Lower lobe of right lung (tissue), 2 donors: ENCODE measurements at regions not wholly inside any gene's neighbourhood (a gene's known extent, or its start where the extent isn't known, plus 50 kb on each side); places are given as distances from the start of the nearest gene placed in this dataset.

Source experiments
- ATAC-seq, 2 donors: fragments of 200-7000 bp; cut with Tn5 transposase; one replicate each; pipeline ENCODE4 v1.9.1; 2020 to 2022; ENCODE audit warnings: mild to moderate bottlenecking in 2 of 2, moderate library complexity in 2 of 2
- DNase-seq: peaks from one replicate; pipeline ENCODE4 v3.0.0-alpha.2; 2020
- H3K27ac ChIP-seq: fragments of 200-600 bp; one replicate; pipeline ENCODE4 v1.8.0; 2022
- H3K27me3 ChIP-seq: fragments of 200-600 bp; one replicate; pipeline ENCODE4 v1.8.0; 2022; ENCODE audit warnings: low read depth
- H3K36me3 ChIP-seq: fragments of 200-600 bp; one replicate; pipeline ENCODE4 v1.8.0; 2022; ENCODE audit warnings: mild to moderate bottlenecking
- H3K4me1 ChIP-seq: fragments of 200-600 bp; one replicate; pipeline ENCODE4 v1.8.0; 2022
- H3K4me3 ChIP-seq: fragments of 200-600 bp; one replicate; pipeline ENCODE4 v1.8.0; 2022; ENCODE audit warnings: mild to moderate bottlenecking
- H3K9me3 ChIP-seq: fragments of 200-600 bp; one replicate; pipeline ENCODE4 v1.8.0; 2022
- intact Hi-C: fragments of 100-400 bp; cut with DNase I; formaldehyde crosslinking; loops from one replicate; pipeline ENCODE4 v1.11.0; 2022
- TF ChIP-seq, protein P1 (sequence below): fragments of 200-600 bp; IDR thresholded peaks from one replicate; pipeline ENCODE4 v1.8.0; 2022; ENCODE audit warnings: antibody characterized with exemption, mild to moderate bottlenecking
- donor health status: DM: no; HTN: yes; CAD: no; lungs with severe emphysema.

DNA sequence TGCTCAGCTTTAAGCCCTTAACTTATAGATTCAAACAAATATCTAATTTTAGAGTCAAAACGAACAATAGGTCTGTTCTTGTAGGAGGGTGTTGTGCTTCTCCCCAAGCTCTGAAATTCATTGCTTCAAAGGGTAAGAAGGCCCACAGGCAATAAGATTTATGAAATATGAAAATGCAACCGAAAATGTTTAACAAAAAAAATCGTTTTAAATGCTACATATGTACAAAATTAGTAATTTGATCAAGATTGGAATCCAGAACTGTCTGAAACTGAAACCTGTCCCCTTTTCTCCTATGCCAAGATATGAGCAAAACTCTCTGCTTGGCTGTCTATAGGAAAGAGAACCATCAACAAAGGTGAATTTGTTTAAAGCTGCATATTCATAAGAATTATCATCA is 534.3 kb downstream of the PLPP3 start:
- H3K36me3 ChIP-seq = no peaks in the 10 kb centered on the region
- H3K27ac ChIP-seq = no peak overlapping the region
- DNase-seq (no peak), ATAC-seq (no peak)
- H3K4me3 ChIP-seq = no peak overlapping the region
- intact Hi-C loops = no loop called here
- TF ChIP-seq, protein P1, sequence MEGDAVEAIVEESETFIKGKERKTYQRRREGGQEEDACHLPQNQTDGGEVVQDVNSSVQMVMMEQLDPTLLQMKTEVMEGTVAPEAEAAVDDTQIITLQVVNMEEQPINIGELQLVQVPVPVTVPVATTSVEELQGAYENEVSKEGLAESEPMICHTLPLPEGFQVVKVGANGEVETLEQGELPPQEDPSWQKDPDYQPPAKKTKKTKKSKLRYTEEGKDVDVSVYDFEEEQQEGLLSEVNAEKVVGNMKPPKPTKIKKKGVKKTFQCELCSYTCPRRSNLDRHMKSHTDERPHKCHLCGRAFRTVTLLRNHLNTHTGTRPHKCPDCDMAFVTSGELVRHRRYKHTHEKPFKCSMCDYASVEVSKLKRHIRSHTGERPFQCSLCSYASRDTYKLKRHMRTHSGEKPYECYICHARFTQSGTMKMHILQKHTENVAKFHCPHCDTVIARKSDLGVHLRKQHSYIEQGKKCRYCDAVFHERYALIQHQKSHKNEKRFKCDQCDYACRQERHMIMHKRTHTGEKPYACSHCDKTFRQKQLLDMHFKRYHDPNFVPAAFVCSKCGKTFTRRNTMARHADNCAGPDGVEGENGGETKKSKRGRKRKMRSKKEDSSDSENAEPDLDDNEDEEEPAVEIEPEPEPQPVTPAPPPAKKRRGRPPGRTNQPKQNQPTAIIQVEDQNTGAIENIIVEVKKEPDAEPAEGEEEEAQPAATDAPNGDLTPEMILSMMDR = no peak
- no peaks in the 10 kb centered on the region for H3K9me3 ChIP-seq
- no peaks in the 10 kb centered on the region for H3K27me3 ChIP-seq
- H3K4me1 ChIP-seq = no peaks in the 10 kb centered on the region

DNA sequence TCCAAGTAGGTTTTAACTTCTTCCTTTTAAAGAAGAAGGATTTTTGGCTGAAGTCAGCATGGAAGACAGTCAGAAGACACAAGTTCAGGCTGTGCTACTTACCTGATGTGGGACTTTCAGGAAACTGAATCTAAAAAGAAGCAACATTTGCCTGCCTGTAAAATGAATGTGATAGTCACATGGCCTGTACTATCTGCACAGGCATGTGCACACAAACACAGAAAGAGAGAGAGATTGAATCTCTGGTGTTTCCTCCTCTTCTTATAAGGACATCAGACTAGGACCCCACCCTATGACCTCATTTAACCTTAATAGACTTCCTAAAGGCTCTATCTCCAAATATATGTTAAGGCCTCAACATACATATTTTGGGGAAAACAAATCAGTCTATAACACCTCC is 542.9 kb downstream of the PLPP3 start:
- ATAC-seq = no peak
- H3K27ac ChIP-seq = no peak overlapping the region
- H3K9me3 ChIP-seq = no peaks in the 10 kb centered on the region
- no peak overlapping the region for H3K4me3 ChIP-seq
- no peaks in the 10 kb centered on the region for H3K27me3 ChIP-seq
- H3K36me3 ChIP-seq = no peaks in the 10 kb centered on the region
- intact Hi-C loops = no loop called here
- TF ChIP-seq, protein P1 = no peak
- H3K4me1 ChIP-seq = no peaks in the 10 kb centered on the region
- DNase-seq = no peak

DNA sequence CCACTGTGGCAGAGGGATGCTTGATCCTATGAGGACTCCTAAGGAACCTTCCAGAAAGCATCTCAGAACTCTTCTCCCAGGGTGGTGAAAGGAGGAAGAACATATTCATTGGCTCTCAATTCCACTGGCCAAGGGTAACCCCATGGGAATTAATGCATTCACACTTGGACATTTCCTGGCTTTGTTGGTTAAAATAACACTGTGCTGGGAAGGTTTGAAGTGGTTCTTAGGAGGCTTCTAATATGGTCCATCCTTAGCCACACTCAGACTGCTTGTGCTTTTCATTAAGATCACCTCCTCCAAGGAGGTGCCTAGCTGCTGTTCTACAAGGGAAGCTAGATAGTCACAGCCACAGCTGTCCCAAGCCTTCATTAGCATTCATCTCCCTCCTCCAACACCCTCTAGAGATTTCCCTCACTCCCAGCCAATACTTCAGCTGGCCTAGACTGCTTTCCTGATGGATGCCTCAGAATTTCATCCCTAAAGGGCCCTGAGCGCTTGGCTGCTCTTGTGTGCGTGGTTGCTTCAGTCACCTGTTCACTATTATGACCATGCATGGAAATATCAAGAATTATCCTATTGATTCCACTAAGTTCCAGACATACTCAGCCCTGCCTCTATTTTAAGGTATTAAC is 544.4 kb downstream of the PLPP3 start:
- intact Hi-C loops = no loop called here
- no peaks in the 10 kb centered on the region for H3K36me3 ChIP-seq
- DNase-seq (no peak), ATAC-seq (no peak)
- no peaks in the 10 kb centered on the region for H3K9me3 ChIP-seq
- no peak overlapping the region for H3K27ac ChIP-seq
- H3K4me3 ChIP-seq = no peak overlapping the region
- TF ChIP-seq, protein P1 = no peak
- no peaks in the 10 kb centered on the region for H3K4me1 ChIP-seq
- no peaks in the 10 kb centered on the region for H3K27me3 ChIP-seq

DNA sequence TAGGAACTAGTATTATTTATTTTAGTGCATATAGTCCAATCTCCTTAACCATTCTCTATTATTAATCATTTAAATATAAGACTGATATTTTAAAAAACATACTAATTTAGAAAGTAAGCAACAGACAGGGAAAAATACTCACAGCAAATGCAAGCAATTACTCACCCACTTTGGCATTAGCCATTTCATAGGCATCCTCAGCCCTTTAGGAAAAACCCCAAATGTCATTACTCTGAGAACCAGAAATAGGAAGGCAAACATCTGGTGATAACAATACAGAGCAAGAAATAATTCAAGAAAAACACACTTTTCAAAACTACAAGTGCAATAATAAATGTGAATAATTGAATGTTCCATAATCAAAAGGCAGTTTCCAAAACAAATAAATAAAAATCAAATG is 545.1 kb downstream of the PLPP3 start:
- H3K36me3 ChIP-seq = no peaks in the 10 kb centered on the region
- intact Hi-C loops = no loop called here
- DNase-seq (no peak), ATAC-seq (no peak)
- TF ChIP-seq, protein P1 = no peak
- no peaks in the 10 kb centered on the region for H3K27me3 ChIP-seq
- no peak overlapping the region for H3K4me3 ChIP-seq
- H3K27ac ChIP-seq = no peak overlapping the region
- no peaks in the 10 kb centered on the region for H3K9me3 ChIP-seq
- H3K4me1 ChIP-seq = no peaks in the 10 kb centered on the region

DNA sequence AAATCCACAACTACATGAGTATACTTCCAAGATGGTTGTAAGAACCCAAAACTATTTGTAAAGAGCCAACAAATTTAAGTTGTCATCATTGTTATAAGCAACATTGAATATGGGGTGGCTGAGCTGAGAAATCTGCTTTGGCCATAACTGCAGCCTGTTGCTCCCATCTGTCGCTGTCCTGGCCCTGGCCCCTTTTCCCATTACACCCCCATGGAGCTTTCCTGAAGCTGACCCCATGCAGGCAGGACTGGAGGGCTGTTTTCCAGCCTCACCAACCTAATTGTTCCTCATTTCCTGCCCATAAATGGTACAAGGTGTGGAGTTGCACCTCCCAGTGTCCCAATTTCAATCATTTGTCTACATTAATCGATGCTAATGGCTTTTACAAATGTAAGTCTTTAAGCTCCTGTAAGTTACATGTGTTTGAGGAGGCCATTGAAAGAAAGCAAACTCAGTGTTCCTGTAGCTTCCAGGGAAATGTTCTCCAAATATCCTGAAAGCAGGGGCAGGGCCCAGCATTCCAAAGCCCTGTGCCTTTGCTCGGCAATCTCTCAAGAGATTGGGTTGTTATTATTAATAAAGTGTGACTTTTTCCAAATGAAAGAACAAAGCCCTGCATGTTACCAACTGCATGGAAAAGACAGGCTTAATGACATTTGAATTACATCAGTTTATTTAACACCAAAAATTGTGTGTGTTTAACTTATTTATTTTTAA is 545.9 kb downstream of the PLPP3 start:
- no peak for ATAC-seq
- no peak overlapping the region for H3K4me3 ChIP-seq
- no peaks in the 10 kb centered on the region for H3K36me3 ChIP-seq
- no peaks in the 10 kb centered on the region for H3K27me3 ChIP-seq
- H3K4me1 ChIP-seq = no peaks in the 10 kb centered on the region
- H3K27ac ChIP-seq = no peak overlapping the region
- intact Hi-C loops = no loop called here
- TF ChIP-seq, protein P1 = no peak
- no peak for DNase-seq
- H3K9me3 ChIP-seq = no peaks in the 10 kb centered on the region
